Caki2 (cell line): ENCODE measurements at regions not wholly inside any gene's neighbourhood (a gene's known extent, or its start where the extent isn't known, plus 50 kb on each side); places are given as distances from the start of the nearest gene placed in this dataset.
"Not testable (repeated sequence)": the region's sequence is repeated elsewhere in the genome, so short reads cannot be mapped to it uniquely, and the experiment has no call there.

Experiments
- DNase-seq: peaks from one replicate; pipeline ENCODE4 v3.0.0-alpha.2; 2015; ENCODE audit warnings: low read depth
- in situ Hi-C: cut with HindIII; loops from 2 replicates; pipeline ENCODE4 v1.10.0; 2016; ENCODE audit warnings: low sequenced_read_pairs, low pct_unique_long_range_greater_than_20kb, mixed read lengths

DNA sequence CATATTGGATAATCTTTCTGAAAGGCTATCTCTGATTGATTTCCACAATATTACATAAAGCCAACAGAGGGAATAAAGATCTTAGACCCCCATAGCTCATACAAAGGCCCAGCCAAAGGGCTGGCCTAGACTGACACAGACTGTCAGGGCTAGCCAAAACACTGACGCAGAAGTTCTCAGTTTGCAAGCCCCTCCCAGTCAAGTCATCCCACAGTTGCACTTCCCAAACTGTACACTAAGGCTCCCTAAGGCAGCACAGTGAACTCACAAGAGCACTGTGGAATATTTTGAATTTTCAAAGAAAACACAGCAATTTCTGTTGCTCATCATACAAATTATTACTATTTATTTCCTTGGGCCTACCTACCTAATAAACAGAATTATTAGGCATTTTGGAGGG lies 244.9 kb downstream of the SP3 start:
- DNase-seq: no peak

GRCh38 chr2:173734797-173735196 lies 230.4 kb downstream of the SP3 start:
- in situ Hi-C loops: no loop called here
- DNase-seq: no peak

More for the DNA sequence above, 244.9 kb downstream of the SP3 start:
- in situ Hi-C loops: no loop called here

DNA sequence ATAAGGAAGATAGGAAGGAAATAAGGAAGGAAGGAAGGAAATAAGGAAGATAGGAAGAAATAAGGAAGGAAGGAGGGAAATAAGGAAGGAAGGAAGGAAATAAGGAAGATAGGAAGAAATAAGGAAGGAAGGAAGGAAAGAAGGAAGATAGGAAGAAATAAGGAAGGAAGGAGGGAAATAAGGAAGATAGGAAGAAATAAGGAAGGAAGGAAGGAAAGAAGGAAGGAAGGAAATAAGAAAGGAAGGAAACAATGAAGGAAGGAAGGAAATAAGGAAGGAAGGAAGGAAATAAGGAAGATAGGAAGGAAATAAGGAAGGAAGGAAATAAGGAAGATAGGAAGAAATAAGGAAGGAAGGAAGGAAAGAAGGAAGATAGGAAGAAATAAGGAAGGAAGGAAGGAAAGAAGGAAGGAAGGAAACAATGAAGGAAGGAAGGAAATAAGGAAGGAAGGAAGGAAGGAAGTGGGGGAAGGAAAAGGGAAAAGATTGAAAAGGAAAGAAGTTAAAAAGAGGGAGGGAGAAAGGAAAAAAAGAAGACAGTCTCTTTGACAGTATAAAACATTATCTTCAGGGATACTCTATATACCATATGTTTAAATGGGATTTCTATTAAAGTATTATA lies 227.1 kb downstream of the SP3 start:
- in situ Hi-C loops, DNase-seq: not testable (repeated sequence)

DNA sequence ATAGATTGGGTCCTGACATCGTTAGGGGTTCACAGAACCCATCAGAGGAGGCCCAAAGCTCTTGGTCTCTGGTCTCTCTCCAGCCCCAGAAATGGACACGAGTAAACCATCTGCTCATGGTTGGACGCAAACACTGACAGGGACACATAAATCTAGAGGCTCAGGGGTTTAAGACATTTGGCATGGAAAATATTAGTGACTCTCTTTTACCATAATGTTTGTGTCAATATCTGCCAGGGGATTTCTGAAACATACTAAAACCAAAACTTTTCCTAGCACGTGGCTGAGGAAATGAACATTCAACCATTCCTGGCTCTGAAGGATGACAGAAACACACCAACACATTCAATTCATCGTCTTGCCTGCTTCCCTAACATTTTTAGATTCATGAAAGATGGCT lies 226.2 kb downstream of the SP3 start:
- in situ Hi-C loops: no loop called here
- no peak for DNase-seq

DNA sequence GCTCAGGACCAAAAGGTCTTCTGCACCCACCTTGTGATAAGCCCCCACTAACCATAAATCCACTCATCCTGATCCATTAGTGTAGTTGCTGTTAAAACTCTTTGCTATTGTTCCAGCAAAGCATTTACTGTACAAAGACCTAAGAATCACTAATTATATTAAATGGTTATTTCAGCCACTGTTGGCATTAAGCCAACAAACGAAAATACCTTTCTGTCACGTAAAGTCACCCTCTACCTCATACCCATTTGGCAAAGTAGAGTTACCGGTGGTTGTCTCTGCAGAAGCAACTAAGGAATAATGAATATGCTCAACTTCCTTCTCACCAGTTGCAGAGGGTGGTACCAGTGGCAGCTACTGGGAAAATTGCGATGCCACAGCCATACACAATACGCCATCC lies 224.5 kb downstream of the SP3 start:
- no peak for DNase-seq
- in situ Hi-C loops: no loop called here

DNA sequence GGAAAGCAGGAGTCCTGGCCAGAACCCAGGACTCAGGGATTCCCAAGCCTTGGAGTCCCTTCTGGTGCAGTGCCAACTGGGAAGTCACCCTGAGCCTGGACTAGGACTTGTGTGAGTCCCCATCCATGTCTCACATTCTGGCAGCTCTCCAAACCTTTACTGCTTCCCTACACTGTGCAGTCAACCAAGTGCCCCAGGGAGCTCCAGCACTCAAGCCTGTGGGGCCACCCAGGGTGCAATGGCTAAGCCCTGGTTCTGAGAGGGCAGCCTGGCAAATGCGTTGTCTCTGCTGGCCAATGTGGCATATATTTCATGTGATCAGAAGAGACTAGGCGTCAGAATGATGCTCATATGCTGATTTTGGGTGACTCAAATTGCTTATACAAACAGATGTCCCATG lies 223.4 kb downstream of the SP3 start:
- in situ Hi-C loops: no loop called here
- DNase-seq: peak; percentile 72

- in situ Hi-C loops: no loop called here
- DNase-seq: no peak
Measured at GRCh38 chr2:173747035-173747434, 218.1 kb downstream of the SP3 start.

GRCh38 chr2:173749315-173749714 lies 215.9 kb downstream of the SP3 start:
- peak; percentile 18 for DNase-seq
- in situ Hi-C loops: no loop called here

GRCh38 chr2:173750353-173750801 lies 214.8 kb downstream of the SP3 start:
- DNase-seq: no peak
- in situ Hi-C loops: no loop called here

- in situ Hi-C loops: no loop called here
Measured at GRCh38 chr2:173750831-173751230, 214.3 kb downstream of the SP3 start.

DNA sequence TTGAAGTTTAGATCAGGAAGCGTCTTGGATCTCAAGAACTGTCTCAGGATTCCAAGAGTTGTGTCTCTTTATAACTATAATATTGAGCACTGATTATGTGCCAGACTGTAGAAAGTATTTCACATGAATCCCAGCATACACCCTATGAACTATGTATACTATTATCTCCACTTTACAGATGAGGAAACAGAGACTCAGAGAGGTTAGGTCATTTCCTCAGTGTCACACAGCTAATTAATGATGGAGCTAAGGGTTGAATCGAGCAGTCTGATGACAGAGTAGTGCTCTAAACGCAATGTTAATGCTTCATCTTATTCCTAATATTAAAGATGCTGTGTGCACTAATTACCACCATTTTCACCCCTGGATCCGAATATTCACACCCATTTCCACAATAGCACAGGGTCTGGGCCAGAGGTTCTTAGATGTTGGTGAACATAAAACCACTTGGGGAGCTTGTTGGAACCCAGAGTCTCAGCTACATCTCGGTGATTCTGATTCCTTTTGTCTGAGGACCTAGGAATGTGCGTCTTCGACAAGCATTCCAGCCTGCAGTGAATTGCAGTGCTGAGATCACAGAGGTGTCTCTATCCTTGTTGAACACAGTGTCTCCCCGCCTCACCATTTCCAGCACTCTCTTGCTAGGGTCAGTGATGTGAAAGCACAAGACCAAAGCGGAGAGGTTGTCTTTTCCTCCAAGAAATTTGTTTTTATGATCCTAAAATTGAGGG lies 213.8 kb downstream of the SP3 start:
- in situ Hi-C loops: no loop called here

More at GRCh38 chr2:173750831-173751230, 214.3 kb downstream of the SP3 start:
- no peak for DNase-seq

GRCh38 chr2:173752152-173752551 lies 213.0 kb downstream of the SP3 start:
- in situ Hi-C loops: no loop called here

More for the DNA sequence above, 213.8 kb downstream of the SP3 start:
- no peak for DNase-seq

GRCh38 chr2:173753441-173753840 lies 211.7 kb downstream of the SP3 start:
- no peak for DNase-seq
- in situ Hi-C loops: no loop called here

More at GRCh38 chr2:173752152-173752551, 213.0 kb downstream of the SP3 start:
- DNase-seq: no peak

DNA sequence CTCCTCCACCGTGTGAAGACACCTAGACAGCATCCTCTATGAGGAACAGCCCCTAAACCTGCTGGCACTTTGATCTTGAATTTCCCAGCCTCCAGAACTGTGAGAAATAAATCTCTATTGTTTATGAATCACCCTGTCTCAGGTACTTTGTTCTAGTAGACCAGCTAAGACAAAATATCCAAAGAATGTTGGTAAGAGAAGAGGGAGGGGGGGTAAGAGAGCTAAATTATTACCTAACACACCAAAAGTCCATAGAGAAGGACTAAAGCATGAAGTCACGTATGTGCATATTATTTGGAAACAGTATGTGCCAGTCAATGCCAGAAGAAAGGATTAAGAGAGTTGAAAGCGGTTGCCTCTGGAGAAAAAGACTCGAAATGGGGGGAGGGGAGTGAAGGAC lies 211.0 kb downstream of the SP3 start:
- in situ Hi-C loops: no loop called here
- DNase-seq: no peak

DNA sequence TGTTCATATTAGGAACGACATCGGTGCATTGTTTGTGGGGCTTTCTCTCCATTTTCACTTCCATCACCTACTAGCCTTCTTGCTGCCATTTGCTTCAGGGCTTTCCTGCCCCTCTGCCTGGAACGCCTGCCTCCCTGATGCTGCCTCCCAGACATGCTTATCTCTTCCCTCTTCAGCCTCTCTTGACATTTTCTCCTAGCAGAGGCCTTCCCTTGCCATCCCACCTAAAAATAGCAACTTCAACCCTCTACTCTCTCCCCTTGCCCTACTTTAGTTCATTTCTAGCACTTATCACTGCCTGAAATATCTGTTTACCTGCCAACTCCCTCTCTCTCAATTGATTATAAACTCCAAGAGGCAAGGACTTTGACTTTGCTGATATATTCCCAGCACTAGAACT lies 210.3 kb downstream of the SP3 start:
- DNase-seq: no peak
- in situ Hi-C loops: no loop called here

GRCh38 chr2:173755798-173756197 lies 209.4 kb downstream of the SP3 start:
- no peak for DNase-seq
- in situ Hi-C loops: no loop called here

- in situ Hi-C loops: no loop called here
- DNase-seq: no peak
Measured at GRCh38 chr2:173759959-173760358, 205.2 kb downstream of the SP3 start.

DNA sequence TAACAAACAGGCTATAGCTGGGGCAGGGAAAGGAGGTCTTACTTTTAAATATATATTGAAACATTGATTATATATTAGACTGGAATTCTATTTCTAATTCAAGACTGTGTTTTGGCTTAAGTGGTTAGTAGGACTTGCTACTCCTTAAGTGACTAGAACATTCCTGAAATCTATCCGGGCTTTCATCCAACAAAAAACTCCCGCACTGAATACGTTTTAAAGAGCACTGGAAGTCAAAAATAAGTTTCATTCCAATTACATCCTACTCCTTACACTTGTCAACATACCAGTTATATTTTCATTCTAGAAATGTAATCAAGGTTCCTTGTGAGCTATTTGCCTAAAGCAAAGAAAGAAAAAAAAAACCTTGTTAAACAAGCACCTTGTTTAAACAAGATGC lies 204.6 kb downstream of the SP3 start:
- no peak for DNase-seq
- in situ Hi-C loops: no loop called here

GRCh38 chr2:173761603-173762119 lies 203.5 kb downstream of the SP3 start:
- no peak for DNase-seq
- in situ Hi-C loops: no loop called here

DNA sequence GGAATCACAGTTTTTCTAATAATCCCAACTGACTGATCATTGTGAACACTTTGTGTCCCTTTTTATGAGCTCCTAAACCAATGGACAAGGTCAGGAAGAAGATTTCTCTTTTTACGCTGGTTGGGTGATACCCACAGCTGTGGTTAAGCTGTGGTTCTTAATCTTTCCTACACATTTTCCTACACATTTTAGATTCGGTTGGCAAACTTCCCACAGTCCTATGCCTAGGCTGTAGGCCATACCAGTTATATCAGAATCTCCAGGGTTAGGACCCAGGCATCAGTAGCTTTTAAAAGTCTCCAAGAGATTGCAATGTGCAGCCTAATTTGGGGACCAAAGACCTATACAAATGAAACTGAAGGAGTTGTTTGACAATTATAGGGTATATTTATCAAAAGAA lies 203.0 kb downstream of the SP3 start:
- no peak for DNase-seq
- in situ Hi-C loops: no loop called here
